HTR-8/SVneo (cell line): ENCODE measurements at regions not wholly inside any gene's neighbourhood (a gene's known extent, or its start where the extent isn't known, plus 50 kb on each side); places are given as distances from the start of the nearest gene placed in this dataset.
A peak's percentile ranks its signal among the peaks of the same experiment; 100 is the strongest.

Experiments
- DNase-seq: peaks from one replicate; pipeline ENCODE4 v3.0.0; 2011; ENCODE audit warnings: low spot score, mixed read lengths; ENCODE audit not compliant: insufficient read length
- FAIRE-seq: peaks from 2 replicates; lab custom pipeline; 2011; peaks lifted over from hg19 to GRCh38; lab: Jason Lieb, UNC

GRCh38 chr12:5348057-5348456 lies 83.9 kb upstream of the NTF3 start:
- no peak for FAIRE-seq
- DNase-seq, result no peak

- DNase-seq (no peak), FAIRE-seq (no peak)
Observed at GRCh38 chr12:5348491-5348890, 83.4 kb upstream of the NTF3 start.

GRCh38 chr12:5364036-5364770 lies 67.7 kb upstream of the NTF3 start:
- FAIRE-seq (no peak), DNase-seq (no peak)

- FAIRE-seq, result no peak
Observed at GRCh38 chr12:5369298-5369697, 62.6 kb upstream of the NTF3 start.

GRCh38 chr12:5371631-5372030 lies 60.3 kb upstream of the NTF3 start:
- FAIRE-seq, result no peak
- no peak for DNase-seq

More at GRCh38 chr12:5369298-5369697, 62.6 kb upstream of the NTF3 start:
- no peak for DNase-seq

GRCh38 chr12:5374713-5375112 lies 57.2 kb upstream of the NTF3 start:
- FAIRE-seq, result no peak
- DNase-seq, result no peak

- DNase-seq, result no peak
Observed at GRCh38 chr12:5375547-5376295, 56.2 kb upstream of the NTF3 start.

GRCh38 chr12:5376591-5377207 lies 55.2 kb upstream of the NTF3 start:
- DNase-seq (no peak), FAIRE-seq (no peak)

More at GRCh38 chr12:5375547-5376295, 56.2 kb upstream of the NTF3 start:
- peak; percentile 68 for FAIRE-seq

GRCh38 chr12:5377997-5378592 lies 53.8 kb upstream of the NTF3 start:
- DNase-seq (no peak), FAIRE-seq (no peak)

- DNase-seq, result no peak
- FAIRE-seq, result no peak
Observed at GRCh38 chr12:5379749-5380496, 52.0 kb upstream of the NTF3 start.
